GM12892 (cell line): ENCODE measurements at regions not wholly inside any gene's neighbourhood (a gene's known extent, or its start where the extent isn't known, plus 50 kb on each side); places are given as distances from the start of the nearest gene placed in this dataset.

ENCODE experiments used
- POLR2A ChIP-seq: IDR thresholded peaks from 2 replicates; pipeline ENCODE4 v1.6.1; 2011; ENCODE audit warnings: low read depth, low read length, control low read depth
- POLR2AphosphoS5 ChIP-seq: IDR thresholded peaks from 2 replicates; pipeline ENCODE4 v1.6.1; 2011; ENCODE audit warnings: low read depth, low read length, control low read depth
- TAF1 ChIP-seq: IDR thresholded peaks from 2 replicates; pipeline ENCODE4 v1.6.1; 2011; ENCODE audit warnings: low read depth, mild to moderate bottlenecking, control low read depth, low read length, borderline replicate concordance

DNA sequence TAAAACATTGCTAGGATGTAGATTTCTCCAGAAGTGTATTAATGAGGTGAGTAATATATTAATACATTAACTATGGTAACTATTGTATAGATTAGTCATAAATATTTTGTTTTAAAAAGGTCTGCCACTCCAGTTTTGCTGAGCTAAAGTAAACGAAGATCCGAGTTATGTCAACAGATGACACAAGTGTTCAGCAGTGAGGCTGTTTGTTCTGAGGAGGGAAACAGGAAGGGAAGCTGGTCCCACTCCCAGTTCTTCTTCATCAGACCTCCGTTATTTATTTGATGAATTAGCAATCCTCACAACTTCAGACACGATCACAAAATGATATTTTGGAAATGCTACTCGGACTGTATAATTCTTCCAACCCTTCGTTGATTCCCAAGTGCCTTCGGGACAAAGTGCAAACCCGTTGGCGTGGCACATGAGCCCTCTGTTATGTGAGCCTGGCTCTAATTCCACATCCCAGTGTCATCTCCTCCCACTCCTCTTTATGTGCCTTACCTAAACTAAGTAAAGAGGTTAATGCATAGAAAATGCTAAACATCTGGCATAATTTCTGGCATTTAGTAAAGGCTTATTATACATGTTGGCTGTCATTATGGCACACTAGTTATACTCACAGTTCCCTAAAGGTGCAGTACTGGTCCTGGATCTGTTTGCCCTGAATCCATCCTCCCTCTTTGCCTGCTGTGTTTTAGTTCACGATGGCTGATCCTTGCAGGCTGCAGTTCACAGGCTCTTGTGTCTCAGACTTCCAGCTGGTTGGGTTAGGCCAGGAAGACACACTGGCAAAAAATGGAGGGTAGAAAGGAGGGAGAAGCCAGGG lies 190.6 kb upstream of the LNX1 start:
- TF ChIP-seq POLR2A (no peak), POLR2AphosphoS5 (no peak), TAF1 (no peak)
